ENCODE measurements at regions not wholly inside any gene's neighbourhood (a gene's known extent, or its start where the extent isn't known, plus 50 kb on each side); places are given as distances from the start of the nearest gene placed in this dataset.

- TF ChIP-seq POLR2A (IDR thresholded peaks at IDR 0.05) (no peak), CTCF (IDR thresholded peaks at IDR 0.05) (no peak)
Measured at GRCh38 chr9:16210440-16210839, 657.6 kb downstream of the CCDC171 start.

Data from adrenal gland (tissue), 5 donors.